ENCODE measurements at regions not wholly inside any gene's neighbourhood (a gene's known extent, or its start where the extent isn't known, plus 50 kb on each side); places are given as distances from the start of the nearest gene placed in this dataset.

- no peak for DNase-seq
- Histone ChIP-seq H3T11ph (ENCODE audit: low read length) (no peak overlapping the region), H2BK20ac (ENCODE audit: low read depth, low read length, poor library complexity, severe bottlenecking) (no peak overlapping the region), H2BK15ac (ENCODE audit: low read depth, low read length) (no peak overlapping the region), H3K14ac (ENCODE audit: insufficient read depth, low read length) (no peak overlapping the region), H3K23me2 (ENCODE audit: insufficient read length, low read depth, low read length, poor library complexity, severe bottlenecking) (no peaks in the 10 kb centered on the region), H4K5ac (ENCODE audit: insufficient read length, low read depth, low read length) (no peak overlapping the region), H3K9me3 (ENCODE audit: control insufficient read depth, low read depth, low read length) (no peaks in the 10 kb centered on the region), H3K18ac (ENCODE audit: insufficient read length, low read depth, low read length) (no peak overlapping the region), H4K91ac (ENCODE audit: insufficient read length, low read depth, low read length) (no peak overlapping the region), H3K4me1 (ENCODE audit: insufficient read depth, low read length) (peaks cover 5% of the 10 kb centered on the region; the same call in 1 of the 2 replicates), H2AK5ac (ENCODE audit: insufficient read length, low read length) (no peak overlapping the region), H4K8ac (replicated peaks; ENCODE audit: insufficient read length, low read depth, low read length) (no peak overlapping the region), H3K4ac (ENCODE audit: low read depth, low read length) (no peak overlapping the region), H3K4me2 (ENCODE audit: insufficient read depth, insufficient read length, low read length) (no peak overlapping the region), H2BK12ac (ENCODE audit: insufficient read length, low read depth, low read length) (no peak overlapping the region), H3K79me1 (ENCODE audit: insufficient read depth, low read depth, low read length, poor library complexity, severe bottlenecking) (no peaks in the 10 kb centered on the region), H3K27ac (ENCODE audit: insufficient read length, low read depth, low read length) (no peak overlapping the region), H3K79me2 (ENCODE audit: insufficient read depth, low read length) (no peaks in the 10 kb centered on the region), H2BK120ac (ENCODE audit: low read depth, low read length, poor library complexity, severe bottlenecking) (no peak overlapping the region), H2BK5ac (ENCODE audit: insufficient read length, low read length) (no peak overlapping the region), H3K23ac (ENCODE audit: insufficient read length, low read depth, low read length) (no peak overlapping the region), H2AFZ (ENCODE audit: low read length) (no peak overlapping the region), H3K27me3 (ENCODE audit: insufficient read depth, low read length) (no peaks in the 10 kb centered on the region), H4K20me1 (ENCODE audit: control insufficient read depth, insufficient read depth, insufficient read length) (no peaks in the 10 kb centered on the region), H3K56ac (ENCODE audit: insufficient read length, low read depth, low read length) (no peak overlapping the region), H3K9ac (ENCODE audit: extremely low read depth, insufficient read length, low read length) (no peak overlapping the region)
- Mint-ChIP-seq H3K27ac (no peak overlapping the region), H3K27me3 (ENCODE audit: low read depth) (peaks cover 18% of the 10 kb centered on the region), H3K9me3 (no peaks in the 10 kb centered on the region; a peak in 1 of 5 replicates), H3K36me3 (ENCODE audit: insufficient read depth in 1 of 3, low read depth in 3 of 3) (no peaks in the 10 kb centered on the region), H3K4me1 (peaks cover 24 to 30% of the 10 kb centered on the region in 2 experiments), H3K4me3 (no peak overlapping the region)
- WGBS (ENCODE audit: extremely low coverage, insufficient read length, low lambda C conversion rate) = no CpG with 5 or more reads among the region's 6 CpGs
- TF ChIP-seq, protein P1, sequence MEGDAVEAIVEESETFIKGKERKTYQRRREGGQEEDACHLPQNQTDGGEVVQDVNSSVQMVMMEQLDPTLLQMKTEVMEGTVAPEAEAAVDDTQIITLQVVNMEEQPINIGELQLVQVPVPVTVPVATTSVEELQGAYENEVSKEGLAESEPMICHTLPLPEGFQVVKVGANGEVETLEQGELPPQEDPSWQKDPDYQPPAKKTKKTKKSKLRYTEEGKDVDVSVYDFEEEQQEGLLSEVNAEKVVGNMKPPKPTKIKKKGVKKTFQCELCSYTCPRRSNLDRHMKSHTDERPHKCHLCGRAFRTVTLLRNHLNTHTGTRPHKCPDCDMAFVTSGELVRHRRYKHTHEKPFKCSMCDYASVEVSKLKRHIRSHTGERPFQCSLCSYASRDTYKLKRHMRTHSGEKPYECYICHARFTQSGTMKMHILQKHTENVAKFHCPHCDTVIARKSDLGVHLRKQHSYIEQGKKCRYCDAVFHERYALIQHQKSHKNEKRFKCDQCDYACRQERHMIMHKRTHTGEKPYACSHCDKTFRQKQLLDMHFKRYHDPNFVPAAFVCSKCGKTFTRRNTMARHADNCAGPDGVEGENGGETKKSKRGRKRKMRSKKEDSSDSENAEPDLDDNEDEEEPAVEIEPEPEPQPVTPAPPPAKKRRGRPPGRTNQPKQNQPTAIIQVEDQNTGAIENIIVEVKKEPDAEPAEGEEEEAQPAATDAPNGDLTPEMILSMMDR (conservative IDR thresholded peaks at IDR 0.05) = no peak
Observed at GRCh38 chr10:130636313-130636930, 500.2 kb downstream of the GLRX3 start.

Measured in H9 (cell line).